GM23248 (cell line): ENCODE measurements at regions not wholly inside any gene's neighbourhood (a gene's known extent, or its start where the extent isn't known, plus 50 kb on each side); places are given as distances from the start of the nearest gene placed in this dataset.

Source experiments
- EZH2 ChIP-seq: fragments of 200-600 bp; sonication (generic); IDR thresholded peaks from 2 replicates; pipeline ENCODE4 v1.6.1; 2018; ENCODE audit warnings: antibody characterized with exemption, mild to moderate bottlenecking; ENCODE audit not compliant: insufficient read depth, poor library complexity, severe bottlenecking
- EZH2phosphoT487 ChIP-seq: fragments of 200-600 bp; sonication (generic); IDR thresholded peaks from 2 replicates; pipeline ENCODE4 v1.6.1; 2018; ENCODE audit warnings: antibody characterized with exemption, moderate library complexity, mild to moderate bottlenecking, low read depth; ENCODE audit not compliant: insufficient read depth

DNA sequence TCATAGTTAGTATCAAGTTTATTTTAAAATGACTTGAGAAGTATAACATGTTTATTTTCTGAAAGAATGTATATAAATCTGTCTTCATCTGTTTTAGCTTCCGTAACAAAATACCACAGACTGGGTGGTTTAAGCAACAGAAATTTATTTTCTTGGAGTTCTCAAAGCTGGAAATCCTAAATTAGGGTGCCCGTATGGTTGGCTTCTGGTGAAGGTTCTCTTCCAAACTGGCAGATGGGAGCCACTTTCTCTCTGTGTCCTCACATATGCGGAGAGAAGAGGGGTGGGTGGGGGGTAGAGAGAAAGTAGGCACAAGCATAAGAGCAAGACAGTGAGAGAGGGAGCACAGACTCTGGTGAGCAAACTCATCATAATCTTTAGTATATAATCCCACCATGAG lies 142.3 kb downstream of the ZIC1 start:
- no peak for TF ChIP-seq EZH2
- no peak for TF ChIP-seq EZH2phosphoT487
